HG03520 (cell line): ENCODE measurements at regions not wholly inside any gene's neighbourhood (a gene's known extent, or its start where the extent isn't known, plus 50 kb on each side); places are given as distances from the start of the nearest gene placed in this dataset.

Experiments used
- ATAC-seq: cut with Tn5 transposase; IDR thresholded peaks from one replicate; pipeline ENCODE4 v1.9.1; 2021; ENCODE audit warnings: mild to moderate bottlenecking, moderate library complexity; ENCODE audit not compliant: unreplicated experiment

- ATAC-seq, result no peak
Observed at GRCh38 chr18:42184685-42185477, 229.8 kb downstream of the PIK3C3 start.

DNA sequence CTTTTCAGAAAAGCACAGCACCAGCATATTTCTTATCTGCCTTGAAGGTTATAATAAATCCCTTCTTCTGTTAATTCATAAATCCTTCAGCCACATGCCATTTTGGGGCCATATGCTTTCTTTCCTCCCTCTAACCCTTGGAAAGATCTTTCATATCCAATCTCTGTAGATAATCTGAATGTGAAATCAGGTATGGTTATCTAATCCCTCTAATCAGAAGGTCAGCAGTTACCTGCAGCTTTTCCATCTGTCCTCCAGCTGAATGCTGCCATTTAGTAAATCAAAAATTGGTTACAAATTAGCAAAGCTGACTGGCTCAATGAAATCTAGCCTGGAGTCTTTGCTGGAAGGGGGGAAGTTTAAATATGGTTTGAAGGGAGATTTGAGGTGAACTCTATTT is 230.5 kb downstream of the PIK3C3 start:
- no peak for ATAC-seq

DNA sequence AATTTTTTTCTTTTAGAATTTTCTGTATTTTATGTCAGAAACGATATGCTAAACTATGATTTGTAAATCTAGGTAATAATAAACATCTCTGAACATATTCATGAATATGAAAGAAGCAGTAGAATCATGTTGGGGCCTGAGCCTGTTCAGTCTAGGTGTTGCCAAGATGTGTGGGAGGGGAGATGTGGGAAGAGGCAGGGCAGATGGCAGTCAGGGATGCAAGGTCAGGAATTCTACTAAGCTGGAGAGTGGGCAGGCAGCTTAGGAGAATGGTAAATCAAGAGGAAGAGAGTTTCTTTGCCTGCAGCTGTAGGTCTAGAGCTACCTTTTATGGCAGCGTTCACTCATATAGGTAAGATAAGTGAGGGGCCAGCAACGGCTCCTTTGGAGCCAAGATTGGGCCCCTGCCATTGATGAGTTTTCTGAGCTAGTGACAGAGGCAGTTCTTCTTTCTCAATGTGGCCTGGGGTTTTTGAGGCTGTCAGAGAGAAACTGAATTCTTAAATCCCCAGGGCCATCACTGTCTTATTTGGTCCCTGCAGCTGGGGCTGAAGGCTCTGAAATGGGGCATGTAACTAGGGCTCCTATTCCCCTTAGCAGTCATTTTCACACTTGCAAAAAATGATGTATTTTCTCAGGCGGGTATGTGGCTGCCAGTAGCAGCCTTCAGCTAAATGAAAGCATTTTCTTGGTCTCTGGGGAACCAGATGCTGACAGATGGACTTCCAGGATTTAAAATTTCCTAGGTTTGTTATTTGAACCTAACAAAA is 232.8 kb downstream of the PIK3C3 start:
- peak; percentile 74 for ATAC-seq

DNA sequence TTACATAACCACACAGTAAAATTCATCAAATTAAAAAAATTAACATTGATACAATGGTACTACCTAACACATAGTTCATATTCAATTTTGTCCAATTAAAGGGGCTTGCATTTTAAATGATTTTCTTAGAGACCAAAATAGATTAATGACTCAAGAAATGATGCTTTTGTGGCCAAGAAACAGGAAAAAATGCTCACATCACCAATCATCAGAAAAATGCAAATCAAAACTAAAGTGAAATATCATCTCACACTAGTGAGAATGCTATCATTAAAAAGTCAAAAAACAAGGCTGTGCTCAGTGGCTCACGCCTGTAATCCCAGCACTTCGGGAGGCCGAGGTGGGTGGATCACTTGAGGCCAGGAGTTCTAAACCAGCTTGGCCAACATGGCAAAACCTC is 235.6 kb downstream of the PIK3C3 start:
- no peak for ATAC-seq

DNA sequence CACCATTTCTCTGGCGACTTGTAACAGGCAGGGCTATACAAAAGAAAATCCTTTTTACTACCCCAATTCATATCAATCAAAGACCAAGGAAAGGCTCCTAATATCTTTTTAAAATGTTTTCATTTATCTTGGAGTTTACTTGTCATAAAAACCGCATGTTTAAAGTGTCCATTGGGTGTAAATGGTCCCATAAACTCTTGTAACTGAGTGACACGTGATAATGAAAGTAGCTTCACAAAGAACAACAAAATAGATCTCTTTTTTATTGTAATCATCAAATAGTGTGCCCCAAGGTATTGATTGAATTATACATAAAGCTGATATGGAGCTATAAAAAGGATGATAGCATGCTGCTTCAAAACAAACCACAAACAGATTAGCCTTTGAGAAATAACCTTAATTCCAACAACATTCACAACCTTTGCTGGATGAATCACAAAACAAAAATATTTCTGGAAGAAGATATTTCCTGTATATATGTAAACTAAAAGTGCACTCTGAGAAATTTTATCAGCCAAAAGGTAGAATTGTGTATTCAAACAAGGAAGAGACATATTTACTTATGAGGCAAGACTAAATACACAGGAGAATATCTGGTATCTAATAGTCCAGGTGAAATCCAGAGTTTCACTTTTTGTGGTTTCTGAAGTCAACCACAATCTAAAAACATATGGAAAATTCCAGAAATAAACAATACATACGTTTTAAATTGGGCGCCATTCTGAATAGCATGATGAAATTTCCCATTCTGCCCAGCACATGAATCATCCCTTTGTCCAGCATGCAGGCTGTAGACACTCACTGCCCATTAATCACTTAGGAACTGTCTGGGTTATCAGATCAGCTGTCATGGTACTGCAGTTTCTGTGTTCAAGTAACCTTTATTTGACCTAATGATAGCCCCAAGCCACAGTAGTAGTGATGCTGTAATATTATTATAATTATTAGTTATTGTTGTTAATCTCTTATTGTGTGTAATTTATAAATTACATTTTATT is 237.5 kb downstream of the PIK3C3 start:
- ATAC-seq, result no peak

- ATAC-seq, result no peak
Observed at GRCh38 chr18:42196651-42197050, 241.6 kb downstream of the PIK3C3 start.

GRCh38 chr18:42201137-42201536 is 246.1 kb downstream of the PIK3C3 start:
- ATAC-seq, result no peak

- ATAC-seq, result no peak
Observed at GRCh38 chr18:42211201-42211600, 256.2 kb downstream of the PIK3C3 start.

GRCh38 chr18:42222557-42222956 is 267.5 kb downstream of the PIK3C3 start:
- ATAC-seq, result no peak

- peak; percentile 36 for ATAC-seq
Observed at GRCh38 chr18:42228581-42228980, 273.5 kb downstream of the PIK3C3 start.

DNA sequence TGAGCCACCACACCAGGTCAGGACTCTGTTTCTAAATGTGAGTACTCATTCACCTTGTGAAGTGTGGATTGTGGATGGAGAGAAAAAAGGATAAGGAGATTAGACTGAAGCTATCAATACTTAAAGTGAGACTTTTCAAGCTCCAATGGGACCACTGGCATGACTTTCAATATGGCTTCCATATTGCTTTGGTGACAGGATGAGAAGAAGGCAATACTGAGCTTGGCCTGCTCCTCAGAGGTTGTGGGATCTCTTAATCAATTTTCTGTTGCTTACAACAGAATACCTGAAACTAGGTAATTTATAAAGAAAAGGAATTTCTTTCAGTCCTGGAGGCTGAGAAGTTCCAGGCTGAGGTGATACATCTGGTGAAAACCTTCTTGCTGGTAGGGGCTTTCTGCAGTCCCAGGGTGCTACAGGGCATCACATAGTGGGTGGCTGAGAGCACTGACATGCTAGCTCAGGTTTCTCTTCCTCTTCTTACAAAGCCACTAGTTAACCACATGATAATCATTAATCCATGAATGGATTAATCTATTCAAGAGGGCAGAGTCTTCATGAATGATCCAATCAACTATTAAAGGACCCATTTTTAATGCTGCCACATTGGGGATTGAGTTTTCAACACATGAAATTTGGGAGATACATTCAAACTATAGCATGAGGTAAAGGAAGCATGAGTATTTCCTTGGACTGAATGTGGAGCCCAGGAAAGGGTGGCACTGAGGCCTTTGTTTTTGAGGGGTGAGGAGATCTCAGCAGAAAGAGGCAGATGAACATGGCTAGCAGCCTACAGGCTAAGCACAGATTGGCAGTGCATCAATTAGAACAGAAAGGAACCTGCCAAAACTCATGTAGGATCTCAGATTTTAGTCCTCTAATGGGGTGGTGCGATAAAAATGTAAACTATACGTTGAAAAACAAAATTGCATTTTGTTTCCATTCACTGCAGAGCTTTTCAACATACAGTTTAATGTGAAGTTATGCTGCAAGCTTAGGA is 274.5 kb downstream of the PIK3C3 start:
- ATAC-seq, result peak; percentile 98

GRCh38 chr18:42230636-42231035 is 275.6 kb downstream of the PIK3C3 start:
- ATAC-seq, result no peak

- ATAC-seq, result no peak
Observed at GRCh38 chr18:42231284-42231683, 276.2 kb downstream of the PIK3C3 start.

- ATAC-seq, result no peak
Observed at GRCh38 chr18:42231796-42232195, 276.8 kb downstream of the PIK3C3 start.

GRCh38 chr18:42233908-42234307 is 278.9 kb downstream of the PIK3C3 start:
- no peak for ATAC-seq

DNA sequence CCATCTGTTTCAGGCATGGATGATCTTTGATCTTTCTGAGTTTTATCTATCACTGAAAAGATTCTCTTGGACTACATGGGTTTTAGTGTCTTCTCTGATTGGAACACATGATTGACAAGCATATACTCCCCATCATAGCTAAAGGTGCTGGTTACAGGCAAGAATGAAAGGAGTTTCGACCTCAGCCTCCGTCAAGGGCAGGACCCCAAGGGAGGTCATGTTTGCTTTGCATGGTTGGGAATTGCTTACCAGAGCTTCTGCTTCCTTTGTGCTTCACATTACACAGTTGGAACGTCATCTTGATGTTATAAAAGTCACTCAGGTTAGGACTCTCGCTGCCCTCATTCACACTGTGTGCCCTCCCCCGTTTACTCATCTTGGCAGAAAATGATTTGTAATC is 287.7 kb downstream of the PIK3C3 start:
- ATAC-seq, result no peak

DNA sequence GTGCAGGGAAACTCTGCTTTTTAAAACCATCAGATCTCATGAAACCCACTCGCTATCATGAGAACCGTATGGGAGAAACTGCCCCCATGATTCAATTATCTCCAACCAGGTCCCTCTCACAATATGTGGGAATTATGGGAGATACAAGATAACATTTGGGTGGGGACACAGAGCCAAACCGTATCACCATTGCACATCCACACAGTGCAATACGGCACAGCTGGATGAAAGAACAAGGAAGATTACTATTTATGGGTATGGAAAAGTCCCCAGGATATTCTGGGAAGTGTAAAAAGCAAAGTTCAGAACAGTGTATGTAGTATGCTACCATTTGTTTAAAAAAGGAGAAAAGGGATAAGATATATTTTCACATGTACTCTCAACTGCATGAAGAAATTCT is 290.1 kb downstream of the PIK3C3 start:
- ATAC-seq, result no peak

DNA sequence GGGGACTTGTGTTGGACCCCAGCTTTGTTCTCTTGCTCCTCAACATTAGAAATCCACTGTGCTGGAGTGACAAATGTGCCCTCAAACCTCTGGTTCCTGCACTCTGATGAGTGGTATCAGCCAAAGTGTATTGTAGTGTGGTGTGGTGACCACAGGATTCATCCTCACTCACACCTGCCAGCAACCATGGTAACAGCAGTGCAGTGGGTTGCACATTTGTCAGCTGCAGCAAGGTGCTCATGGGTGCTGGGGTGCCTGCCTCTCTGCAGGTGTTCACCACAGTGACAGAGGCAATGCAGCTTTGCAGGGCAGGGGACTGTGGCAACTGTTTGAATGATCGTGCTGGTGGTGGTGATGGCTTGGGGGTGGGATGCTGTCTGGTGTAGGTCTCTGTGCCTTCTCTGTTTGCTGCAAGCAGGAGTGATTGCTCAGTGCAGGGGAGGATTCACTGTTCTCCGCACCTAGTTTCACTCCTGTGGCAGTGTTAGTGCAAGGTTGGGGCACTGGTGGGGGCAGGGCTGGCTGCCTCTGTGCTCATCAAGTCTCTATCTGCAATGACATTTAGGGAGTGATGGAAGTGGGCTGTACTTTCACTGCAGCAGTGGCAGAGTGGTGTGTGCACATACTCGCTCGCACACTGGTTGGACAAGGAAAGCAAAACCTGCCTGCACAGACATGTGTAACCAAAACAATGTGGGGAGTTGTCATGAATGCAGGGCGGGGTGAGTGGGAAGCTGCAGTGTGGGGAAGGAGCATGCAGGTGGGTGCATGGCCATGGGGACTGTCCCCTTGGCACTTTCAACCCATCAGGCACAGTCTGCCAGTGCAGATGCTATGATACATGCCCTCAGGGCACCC is 301.1 kb downstream of the PIK3C3 start:
- ATAC-seq, result no peak
